GM23338 (cell line): ENCODE measurements at regions not wholly inside any gene's neighbourhood (a gene's known extent, or its start where the extent isn't known, plus 50 kb on each side); places are given as distances from the start of the nearest gene placed in this dataset.

Experiments used
- ATAC-seq: fragments of 200-7000 bp; cut with Tn5 transposase; 3 replicates; pipeline ENCODE4 v1.9.1; 2020
- DNase-seq: peaks from one replicate; pipeline ENCODE4 v3.0.0-alpha.2; 2015; ENCODE audit warnings: low spot score
- H2AFZ ChIP-seq: fragments of 200-600 bp; sonication (generic); 2 replicates; pipeline ENCODE4 v1.8.0; 2016; ENCODE audit warnings: antibody characterized with exemption, mild to moderate bottlenecking, moderate library complexity
- H3F3A ChIP-seq: fragments of 200-600 bp; sonication (generic); replicated peaks from 2 replicates; pipeline ENCODE4 v1.8.0; 2017; ENCODE audit warnings: antibody characterized with exemption, mixed run types, low read depth
- H3K27ac ChIP-seq: fragments of 200-600 bp; sonication (generic); 2 replicates; pipeline ENCODE4 v1.6.1; 2016; ENCODE audit warnings: low read depth
- H3K27me3 ChIP-seq: fragments of 200-600 bp; sonication (generic); 2 replicates; pipeline ENCODE4 v1.8.0; 2016; ENCODE audit warnings: mild to moderate bottlenecking, mixed run types, moderate library complexity; ENCODE audit not compliant: insufficient read depth
- H3K36me3 ChIP-seq: fragments of 200-600 bp; sonication (generic); 2 replicates; pipeline ENCODE4 v1.8.0; 2016; ENCODE audit warnings: mild to moderate bottlenecking; ENCODE audit not compliant: insufficient read depth
- H3K4me1 ChIP-seq: fragments of 200-600 bp; sonication (generic); 2 replicates; pipeline ENCODE4 v1.8.0; 2016; ENCODE audit warnings: mild to moderate bottlenecking, moderate library complexity; ENCODE audit not compliant: insufficient read depth
- H3K4me2 ChIP-seq: fragments of 200-600 bp; sonication (generic); 2 replicates; pipeline ENCODE4 v1.7.1; 2017; ENCODE audit warnings: mixed run types
- H3K4me3 ChIP-seq: fragments of 200-600 bp; sonication (generic); 2 replicates; pipeline ENCODE4 v1.6.1; 2016; ENCODE audit warnings: mixed run types
- H3K79me2 ChIP-seq: fragments of 200-600 bp; sonication (generic); replicated peaks from 2 replicates; pipeline ENCODE4 v1.8.0; 2017; ENCODE audit warnings: mild to moderate bottlenecking; ENCODE audit not compliant: insufficient read depth
- H3K9me2 ChIP-seq: fragments of 200-600 bp; sonication (generic); 2 replicates; pipeline ENCODE4 v1.8.0; 2017; ENCODE audit not compliant: insufficient read depth
- H4K20me1 ChIP-seq: fragments of 200-600 bp; sonication (generic); replicated peaks from 2 replicates; pipeline ENCODE4 v1.8.0; 2017; ENCODE audit warnings: mild to moderate bottlenecking; ENCODE audit not compliant: insufficient read depth
- H3K27ac Mint-ChIP-seq: 2 replicates; pipeline ENCODE4 v1.8.0; 2020; ENCODE audit warnings: inconsistent platforms, mild to moderate bottlenecking, moderate library complexity, mixed read lengths
- H3K27me3 Mint-ChIP-seq: 3 replicates; pipeline ENCODE4 v1.8.0; 2022; ENCODE audit warnings: low read depth, mild to moderate bottlenecking, moderate library complexity, mixed read lengths, inconsistent platforms; ENCODE audit not compliant: insufficient read depth, poor library complexity
- H3K36me3 Mint-ChIP-seq: 3 replicates; pipeline ENCODE4 v1.8.0; 2021; ENCODE audit warnings: low read depth, mild to moderate bottlenecking, inconsistent platforms, moderate library complexity, mixed read lengths
- H3K4me1 Mint-ChIP-seq: 3 replicates; pipeline ENCODE4 v1.8.0; 2020; ENCODE audit warnings: mild to moderate bottlenecking, inconsistent platforms, mixed read lengths
- H3K4me3 Mint-ChIP-seq: 3 replicates; pipeline ENCODE4 v1.8.0; 2021; ENCODE audit warnings: moderate library complexity, mild to moderate bottlenecking, inconsistent platforms, mixed read lengths
- H3K9me3 Mint-ChIP-seq: 3 replicates; pipeline ENCODE4 v1.8.0; 2020; ENCODE audit warnings: moderate library complexity, mild to moderate bottlenecking, inconsistent platforms, mixed read lengths
- CREB1 ChIP-seq: fragments of 250-450 bp; sonication (Bioruptor Pico); IDR thresholded peaks from 2 replicates; pipeline ENCODE4 v1.5.0; 2020; ENCODE audit warnings: low read depth, mild to moderate bottlenecking, moderate library complexity
- EZH2 ChIP-seq: fragments of 200-600 bp; sonication (generic); IDR thresholded peaks from one replicate; pipeline ENCODE4 v1.8.0; 2017; ENCODE audit warnings: antibody characterized with exemption, mild to moderate bottlenecking, low read depth; ENCODE audit not compliant: unreplicated experiment
- JUNB ChIP-seq: IDR thresholded peaks from one replicate; pipeline ENCODE4 v1.6.1; 2016; ENCODE audit warnings: antibody characterized with exemption; ENCODE audit not compliant: unreplicated experiment
- NANOG ChIP-seq: IDR thresholded peaks from 2 replicates; pipeline ENCODE4 v1.6.1; 2016; ENCODE audit warnings: antibody characterized with exemption, borderline replicate concordance
- POLR2AphosphoS5 ChIP-seq: IDR thresholded peaks from 2 replicates; pipeline ENCODE4 v1.6.1; 2016; ENCODE audit warnings: antibody characterized with exemption, low read depth
- STAT1 ChIP-seq: IDR thresholded peaks from one replicate; pipeline ENCODE4 v1.6.1; 2016; ENCODE audit warnings: antibody characterized with exemption; ENCODE audit not compliant: unreplicated experiment
- TF ChIP-seq, protein P1 (sequence below): fragments of 250-450 bp; sonication (Bioruptor Pico); IDR thresholded peaks from 2 replicates; pipeline ENCODE4 v1.5.0; 2020; ENCODE audit warnings: mild to moderate bottlenecking, moderate library complexity
- TF ChIP-seq, protein P2 (sequence below): IDR thresholded peaks from one replicate; pipeline ENCODE4 v1.6.1; 2018; ENCODE audit warnings: antibody characterized with exemption; ENCODE audit not compliant: unreplicated experiment
- TF ChIP-seq, protein P3 (sequence below): IDR thresholded peaks from 2 replicates; pipeline ENCODE4 v1.6.1; 2016; ENCODE audit warnings: antibody characterized with exemption
- TF ChIP-seq, protein P4 (sequence below), 2 experiments: fragments of 200-600 bp in 1 of 2; sonication (generic) in 1 of 2; conservative IDR thresholded peaks; 2 replicates each; pipeline versions ENCODE4 v1.5.1 to v1.6.1; 2016 to 2017; ENCODE audit warnings: antibody characterized with exemption in 2 of 2, low read depth in 2 of 2, mild to moderate bottlenecking in 2 of 2, moderate library complexity in 1 of 2

DNA sequence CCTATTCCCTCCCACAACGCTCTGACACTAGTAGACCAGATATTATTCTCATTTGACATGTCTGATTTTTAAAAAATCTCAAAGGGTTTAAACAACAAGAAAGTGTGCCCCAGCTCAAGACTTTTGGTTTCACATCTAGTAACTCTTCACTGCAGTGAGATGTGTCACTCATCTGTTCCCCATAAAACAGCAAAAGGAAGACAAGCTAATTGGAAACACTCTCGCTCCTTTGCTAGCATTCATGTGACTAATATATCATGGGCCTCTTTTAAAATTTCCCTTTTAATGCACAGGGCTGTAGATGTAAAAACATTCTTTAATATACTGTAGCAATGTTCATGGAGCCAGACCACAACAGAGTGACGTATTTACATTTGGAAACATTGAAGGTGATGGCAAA lies 372.6 kb downstream of the ZNF608 start:
- ATAC-seq (no peak), DNase-seq (no peak)
- no peaks in the 10 kb centered on the region for H3F3A ChIP-seq
- H3K27me3 ChIP-seq = no peaks in the 10 kb centered on the region
- Mint-ChIP-seq H3K9me3 (0 out of 3 replicates have a peak, but pooled peaks cover 2% of the 10 kb centered on the region), H3K27ac (no peak overlapping the region), H3K36me3 (peaks cover 4% of the 10 kb centered on the region; the same call in 1 of the 3 replicates), H3K4me1 (peaks cover 4% of the 10 kb centered on the region; the same call in 1 of the 3 replicates), H3K4me3 (no peak overlapping the region), H3K27me3 (peaks cover 3% of the 10 kb centered on the region)
- peaks cover 14% of the 10 kb centered on the region; the same call in 1 of the 2 replicates for H3K9me2 ChIP-seq
- H3K36me3 ChIP-seq = no peaks in the 10 kb centered on the region
- no peak overlapping the region for H2AFZ ChIP-seq
- H4K20me1 ChIP-seq = no peaks in the 10 kb centered on the region
- H3K27ac ChIP-seq = no peak overlapping the region
- no peak for TF ChIP-seq EZH2
- TF ChIP-seq JUNB = no peak
- H3K4me3 ChIP-seq = no peak overlapping the region
- no peaks in the 10 kb centered on the region for H3K79me2 ChIP-seq
- no peaks in the 10 kb centered on the region for H3K4me1 ChIP-seq
- H3K4me2 ChIP-seq = no peak overlapping the region

DNA sequence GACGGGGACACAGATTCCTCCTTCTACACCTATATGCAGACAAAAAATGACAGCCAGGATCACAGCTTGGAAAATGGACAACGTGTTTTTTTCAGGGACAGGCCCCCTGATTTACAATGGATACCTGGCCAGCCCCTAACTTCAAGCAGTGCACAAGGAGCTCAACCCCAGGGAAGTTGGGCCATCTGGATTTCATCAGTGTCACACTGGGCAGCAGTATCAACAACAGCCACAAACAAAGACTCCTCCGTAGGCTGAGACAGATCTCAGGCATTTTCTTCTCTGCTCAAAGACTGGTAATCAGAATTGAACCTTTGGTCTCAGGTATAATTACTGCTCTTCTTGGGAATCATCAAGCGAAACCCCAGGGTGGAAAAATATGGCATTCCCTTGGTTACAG lies 374.0 kb downstream of the ZNF608 start:
- no peak overlapping the region for H2AFZ ChIP-seq
- Mint-ChIP-seq H3K4me1 (peaks cover 4% of the 10 kb centered on the region; the same call in 1 of the 3 replicates), H3K9me3 (0 out of 3 replicates have a peak, but pooled peaks cover 3% of the 10 kb centered on the region), H3K27me3 (peaks cover 3% of the 10 kb centered on the region), H3K4me3 (no peak overlapping the region), H3K27ac (no peak overlapping the region), H3K36me3 (peaks cover 4% of the 10 kb centered on the region; the same call in 1 of the 3 replicates)
- no peak for DNase-seq
- H3K27me3 ChIP-seq = no peaks in the 10 kb centered on the region
- no peak overlapping the region for H3K4me3 ChIP-seq
- H3K79me2 ChIP-seq = no peaks in the 10 kb centered on the region
- H3K9me2 ChIP-seq = peaks cover 14% of the 10 kb centered on the region; the same call in 1 of the 2 replicates
- ATAC-seq = no peak
- H4K20me1 ChIP-seq = no peaks in the 10 kb centered on the region
- no peak overlapping the region for H3K27ac ChIP-seq
- H3K36me3 ChIP-seq = no peaks in the 10 kb centered on the region
- H3F3A ChIP-seq = no peaks in the 10 kb centered on the region
- no peak overlapping the region for H3K4me2 ChIP-seq
- no peaks in the 10 kb centered on the region for H3K4me1 ChIP-seq
- TF ChIP-seq CREB1 (no peak), NANOG (no peak), POLR2AphosphoS5 (no peak), STAT1 (no peak)
- TF ChIP-seq, protein P1, sequence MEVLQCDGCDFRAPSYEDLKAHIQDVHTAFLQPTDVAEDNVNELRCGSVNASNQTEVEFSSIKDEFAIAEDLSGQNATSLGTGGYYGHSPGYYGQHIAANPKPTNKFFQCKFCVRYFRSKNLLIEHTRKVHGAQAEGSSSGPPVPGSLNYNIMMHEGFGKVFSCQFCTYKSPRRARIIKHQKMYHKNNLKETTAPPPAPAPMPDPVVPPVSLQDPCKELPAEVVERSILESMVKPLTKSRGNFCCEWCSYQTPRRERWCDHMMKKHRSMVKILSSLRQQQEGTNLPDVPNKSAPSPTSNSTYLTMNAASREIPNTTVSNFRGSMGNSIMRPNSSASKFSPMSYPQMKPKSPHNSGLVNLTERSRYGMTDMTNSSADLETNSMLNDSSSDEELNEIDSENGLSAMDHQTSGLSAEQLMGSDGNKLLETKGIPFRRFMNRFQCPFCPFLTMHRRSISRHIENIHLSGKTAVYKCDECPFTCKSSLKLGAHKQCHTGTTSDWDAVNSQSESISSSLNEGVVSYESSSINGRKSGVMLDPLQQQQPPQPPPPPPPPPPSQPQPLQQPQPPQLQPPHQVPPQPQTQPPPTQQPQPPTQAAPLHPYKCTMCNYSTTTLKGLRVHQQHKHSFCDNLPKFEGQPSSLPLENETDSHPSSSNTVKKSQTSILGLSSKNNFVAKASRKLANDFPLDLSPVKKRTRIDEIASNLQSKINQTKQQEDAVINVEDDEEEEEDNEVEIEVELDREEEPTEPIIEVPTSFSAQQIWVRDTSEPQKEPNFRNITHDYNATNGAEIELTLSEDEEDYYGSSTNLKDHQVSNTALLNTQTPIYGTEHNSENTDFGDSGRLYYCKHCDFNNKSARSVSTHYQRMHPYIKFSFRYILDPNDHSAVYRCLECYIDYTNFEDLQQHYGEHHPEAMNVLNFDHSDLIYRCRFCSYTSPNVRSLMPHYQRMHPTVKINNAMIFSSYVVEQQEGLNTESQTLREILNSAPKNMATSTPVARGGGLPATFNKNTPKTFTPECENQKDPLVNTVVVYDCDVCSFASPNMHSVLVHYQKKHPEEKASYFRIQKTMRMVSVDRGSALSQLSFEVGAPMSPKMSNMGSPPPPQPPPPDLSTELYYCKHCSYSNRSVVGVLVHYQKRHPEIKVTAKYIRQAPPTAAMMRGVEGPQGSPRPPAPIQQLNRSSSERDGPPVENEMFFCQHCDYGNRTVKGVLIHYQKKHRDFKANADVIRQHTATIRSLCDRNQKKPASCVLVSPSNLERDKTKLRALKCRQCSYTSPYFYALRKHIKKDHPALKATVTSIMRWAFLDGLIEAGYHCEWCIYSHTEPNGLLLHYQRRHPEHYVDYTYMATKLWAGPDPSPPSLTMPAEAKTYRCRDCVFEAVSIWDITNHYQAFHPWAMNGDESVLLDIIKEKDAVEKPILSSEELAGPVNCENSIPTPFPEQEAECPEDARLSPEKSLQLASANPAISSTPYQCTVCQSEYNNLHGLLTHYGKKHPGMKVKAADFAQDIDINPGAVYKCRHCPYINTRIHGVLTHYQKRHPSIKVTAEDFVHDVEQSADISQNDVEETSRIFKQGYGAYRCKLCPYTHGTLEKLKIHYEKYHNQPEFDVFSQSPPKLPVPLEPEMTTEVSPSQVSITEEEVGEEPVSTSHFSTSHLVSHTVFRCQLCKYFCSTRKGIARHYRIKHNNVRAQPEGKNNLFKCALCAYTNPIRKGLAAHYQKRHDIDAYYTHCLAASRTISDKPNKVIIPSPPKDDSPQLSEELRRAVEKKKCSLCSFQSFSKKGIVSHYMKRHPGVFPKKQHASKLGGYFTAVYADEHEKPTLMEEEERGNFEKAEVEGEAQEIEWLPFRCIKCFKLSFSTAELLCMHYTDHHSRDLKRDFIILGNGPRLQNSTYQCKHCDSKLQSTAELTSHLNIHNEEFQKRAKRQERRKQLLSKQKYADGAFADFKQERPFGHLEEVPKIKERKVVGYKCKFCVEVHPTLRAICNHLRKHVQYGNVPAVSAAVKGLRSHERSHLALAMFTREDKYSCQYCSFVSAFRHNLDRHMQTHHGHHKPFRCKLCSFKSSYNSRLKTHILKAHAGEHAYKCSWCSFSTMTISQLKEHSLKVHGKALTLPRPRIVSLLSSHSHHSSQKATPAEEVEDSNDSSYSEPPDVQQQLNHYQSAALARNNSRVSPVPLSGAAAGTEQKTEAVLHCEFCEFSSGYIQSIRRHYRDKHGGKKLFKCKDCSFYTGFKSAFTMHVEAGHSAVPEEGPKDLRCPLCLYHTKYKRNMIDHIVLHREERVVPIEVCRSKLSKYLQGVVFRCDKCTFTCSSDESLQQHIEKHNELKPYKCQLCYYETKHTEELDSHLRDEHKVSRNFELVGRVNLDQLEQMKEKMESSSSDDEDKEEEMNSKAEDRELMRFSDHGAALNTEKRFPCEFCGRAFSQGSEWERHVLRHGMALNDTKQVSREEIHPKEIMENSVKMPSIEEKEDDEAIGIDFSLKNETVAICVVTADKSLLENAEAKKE = no peak
- TF ChIP-seq, protein P2, sequence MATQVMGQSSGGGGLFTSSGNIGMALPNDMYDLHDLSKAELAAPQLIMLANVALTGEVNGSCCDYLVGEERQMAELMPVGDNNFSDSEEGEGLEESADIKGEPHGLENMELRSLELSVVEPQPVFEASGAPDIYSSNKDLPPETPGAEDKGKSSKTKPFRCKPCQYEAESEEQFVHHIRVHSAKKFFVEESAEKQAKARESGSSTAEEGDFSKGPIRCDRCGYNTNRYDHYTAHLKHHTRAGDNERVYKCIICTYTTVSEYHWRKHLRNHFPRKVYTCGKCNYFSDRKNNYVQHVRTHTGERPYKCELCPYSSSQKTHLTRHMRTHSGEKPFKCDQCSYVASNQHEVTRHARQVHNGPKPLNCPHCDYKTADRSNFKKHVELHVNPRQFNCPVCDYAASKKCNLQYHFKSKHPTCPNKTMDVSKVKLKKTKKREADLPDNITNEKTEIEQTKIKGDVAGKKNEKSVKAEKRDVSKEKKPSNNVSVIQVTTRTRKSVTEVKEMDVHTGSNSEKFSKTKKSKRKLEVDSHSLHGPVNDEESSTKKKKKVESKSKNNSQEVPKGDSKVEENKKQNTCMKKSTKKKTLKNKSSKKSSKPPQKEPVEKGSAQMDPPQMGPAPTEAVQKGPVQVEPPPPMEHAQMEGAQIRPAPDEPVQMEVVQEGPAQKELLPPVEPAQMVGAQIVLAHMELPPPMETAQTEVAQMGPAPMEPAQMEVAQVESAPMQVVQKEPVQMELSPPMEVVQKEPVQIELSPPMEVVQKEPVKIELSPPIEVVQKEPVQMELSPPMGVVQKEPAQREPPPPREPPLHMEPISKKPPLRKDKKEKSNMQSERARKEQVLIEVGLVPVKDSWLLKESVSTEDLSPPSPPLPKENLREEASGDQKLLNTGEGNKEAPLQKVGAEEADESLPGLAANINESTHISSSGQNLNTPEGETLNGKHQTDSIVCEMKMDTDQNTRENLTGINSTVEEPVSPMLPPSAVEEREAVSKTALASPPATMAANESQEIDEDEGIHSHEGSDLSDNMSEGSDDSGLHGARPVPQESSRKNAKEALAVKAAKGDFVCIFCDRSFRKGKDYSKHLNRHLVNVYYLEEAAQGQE = no peak
- TF ChIP-seq, protein P3, sequence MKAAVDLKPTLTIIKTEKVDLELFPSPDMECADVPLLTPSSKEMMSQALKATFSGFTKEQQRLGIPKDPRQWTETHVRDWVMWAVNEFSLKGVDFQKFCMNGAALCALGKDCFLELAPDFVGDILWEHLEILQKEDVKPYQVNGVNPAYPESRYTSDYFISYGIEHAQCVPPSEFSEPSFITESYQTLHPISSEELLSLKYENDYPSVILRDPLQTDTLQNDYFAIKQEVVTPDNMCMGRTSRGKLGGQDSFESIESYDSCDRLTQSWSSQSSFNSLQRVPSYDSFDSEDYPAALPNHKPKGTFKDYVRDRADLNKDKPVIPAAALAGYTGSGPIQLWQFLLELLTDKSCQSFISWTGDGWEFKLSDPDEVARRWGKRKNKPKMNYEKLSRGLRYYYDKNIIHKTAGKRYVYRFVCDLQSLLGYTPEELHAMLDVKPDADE = no peak
- TF ChIP-seq, protein P4, sequence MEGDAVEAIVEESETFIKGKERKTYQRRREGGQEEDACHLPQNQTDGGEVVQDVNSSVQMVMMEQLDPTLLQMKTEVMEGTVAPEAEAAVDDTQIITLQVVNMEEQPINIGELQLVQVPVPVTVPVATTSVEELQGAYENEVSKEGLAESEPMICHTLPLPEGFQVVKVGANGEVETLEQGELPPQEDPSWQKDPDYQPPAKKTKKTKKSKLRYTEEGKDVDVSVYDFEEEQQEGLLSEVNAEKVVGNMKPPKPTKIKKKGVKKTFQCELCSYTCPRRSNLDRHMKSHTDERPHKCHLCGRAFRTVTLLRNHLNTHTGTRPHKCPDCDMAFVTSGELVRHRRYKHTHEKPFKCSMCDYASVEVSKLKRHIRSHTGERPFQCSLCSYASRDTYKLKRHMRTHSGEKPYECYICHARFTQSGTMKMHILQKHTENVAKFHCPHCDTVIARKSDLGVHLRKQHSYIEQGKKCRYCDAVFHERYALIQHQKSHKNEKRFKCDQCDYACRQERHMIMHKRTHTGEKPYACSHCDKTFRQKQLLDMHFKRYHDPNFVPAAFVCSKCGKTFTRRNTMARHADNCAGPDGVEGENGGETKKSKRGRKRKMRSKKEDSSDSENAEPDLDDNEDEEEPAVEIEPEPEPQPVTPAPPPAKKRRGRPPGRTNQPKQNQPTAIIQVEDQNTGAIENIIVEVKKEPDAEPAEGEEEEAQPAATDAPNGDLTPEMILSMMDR (conservative IDR thresholded peaks at IDR 0.05; ENCODE audit: low read depth in 2 of 2) = no peak
